ENCODE measurements at regions not wholly inside any gene's neighbourhood (a gene's known extent, or its start where the extent isn't known, plus 50 kb on each side); places are given as distances from the start of the nearest gene placed in this dataset.
"Not testable (repeated sequence)": the region's sequence is repeated elsewhere in the genome, so short reads cannot be mapped to it uniquely, and the experiment has no call there.

DNA sequence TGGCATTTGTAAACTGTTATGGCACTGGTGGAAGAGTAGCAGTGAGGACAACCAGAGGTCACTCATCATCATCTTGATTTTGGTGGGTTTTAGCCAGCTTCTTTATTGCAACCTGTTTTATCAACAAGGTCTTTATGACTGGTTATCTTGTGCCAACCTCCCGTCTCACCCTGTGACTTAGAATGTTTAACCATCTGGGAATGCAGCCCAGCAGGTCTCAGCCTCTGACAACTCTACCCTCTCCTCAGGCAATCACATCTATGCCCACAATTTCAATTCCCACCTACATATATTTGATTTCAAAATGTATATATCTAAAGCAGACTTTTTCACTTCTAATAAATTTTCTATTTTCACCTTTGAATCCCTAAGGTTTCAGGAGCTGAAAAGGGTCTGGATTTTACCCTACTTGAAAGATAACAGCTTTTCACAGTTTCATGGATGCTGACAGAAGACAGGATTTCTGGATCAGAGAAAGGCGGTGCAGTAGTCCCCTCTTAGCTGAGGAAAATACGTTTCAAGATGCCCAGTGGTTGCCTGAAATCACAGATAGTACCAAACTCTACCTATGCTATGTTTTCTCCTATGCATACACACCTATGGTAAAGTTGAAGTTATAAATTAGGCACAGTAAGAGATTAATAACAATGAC is 1171.8 kb downstream of the DIAPH3 start:
- no peak for DNase-seq (ENCODE audit: low read depth)

DNA sequence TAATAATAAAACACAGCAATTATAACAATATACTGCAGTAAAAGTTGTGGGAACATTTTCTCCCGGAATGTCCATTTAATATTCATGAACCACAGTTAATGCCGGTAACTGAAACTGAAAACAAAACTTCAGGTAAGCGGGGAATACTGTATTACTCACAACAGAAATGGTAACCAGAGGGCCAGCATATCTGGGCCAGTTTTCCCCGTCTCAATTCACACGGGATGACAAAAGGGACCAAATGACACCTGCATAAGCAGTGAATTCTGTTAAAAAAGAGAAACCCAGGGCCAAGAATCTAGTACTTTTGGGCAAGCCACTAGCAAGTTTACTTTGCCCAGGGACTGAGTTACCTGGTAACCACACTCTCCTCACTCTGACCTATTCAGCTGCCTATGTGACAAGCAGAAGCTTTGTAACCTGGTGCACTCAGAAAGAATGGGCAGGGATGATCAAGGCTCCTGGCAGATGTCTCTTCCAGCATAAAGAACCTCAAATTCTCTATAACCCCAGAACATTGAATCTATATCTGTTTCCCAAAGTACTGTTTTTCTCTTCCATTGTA is 1171.2 kb downstream of the DIAPH3 start:
- no peak for DNase-seq (ENCODE audit: low read depth)

DNA sequence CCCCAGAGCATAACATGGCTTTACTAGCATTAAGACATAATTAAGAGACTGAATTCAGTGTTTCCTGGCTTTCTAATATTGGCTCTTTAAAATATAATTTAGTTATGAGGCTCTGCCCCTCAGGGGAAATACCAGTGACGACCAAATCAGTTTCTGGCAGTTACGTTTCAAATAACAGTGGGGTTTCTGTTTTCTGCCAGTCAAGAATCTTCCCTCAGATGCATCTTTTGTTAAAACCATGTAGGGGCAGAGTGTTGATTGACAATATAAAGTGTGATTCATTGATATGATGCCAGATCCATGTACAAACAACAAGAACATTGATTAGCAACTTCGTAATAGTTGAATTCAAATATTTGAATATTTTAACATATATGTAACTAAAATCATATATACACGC is 1169.7 kb downstream of the DIAPH3 start:
- DNase-seq (ENCODE audit: low read depth) = no peak

DNA sequence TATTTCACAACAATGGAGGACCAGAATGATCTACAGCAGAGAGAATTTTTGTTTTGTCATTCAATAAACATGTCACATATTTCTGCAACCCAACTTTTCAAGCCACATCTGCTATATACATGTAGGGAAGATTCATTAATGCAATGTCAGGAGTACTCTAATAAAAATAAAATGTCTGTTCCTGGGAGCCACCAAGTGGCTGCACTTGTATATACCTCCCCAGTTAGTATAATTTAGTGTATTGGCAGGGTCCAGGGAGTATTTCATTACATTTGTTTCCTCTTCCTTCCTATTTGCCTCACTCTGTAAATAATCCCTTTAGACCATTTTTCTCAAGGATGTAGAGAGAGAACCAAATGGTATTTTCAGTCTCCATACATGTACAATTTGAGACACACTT is 1169.0 kb downstream of the DIAPH3 start:
- no peak for DNase-seq (ENCODE audit: low read depth)

DNA sequence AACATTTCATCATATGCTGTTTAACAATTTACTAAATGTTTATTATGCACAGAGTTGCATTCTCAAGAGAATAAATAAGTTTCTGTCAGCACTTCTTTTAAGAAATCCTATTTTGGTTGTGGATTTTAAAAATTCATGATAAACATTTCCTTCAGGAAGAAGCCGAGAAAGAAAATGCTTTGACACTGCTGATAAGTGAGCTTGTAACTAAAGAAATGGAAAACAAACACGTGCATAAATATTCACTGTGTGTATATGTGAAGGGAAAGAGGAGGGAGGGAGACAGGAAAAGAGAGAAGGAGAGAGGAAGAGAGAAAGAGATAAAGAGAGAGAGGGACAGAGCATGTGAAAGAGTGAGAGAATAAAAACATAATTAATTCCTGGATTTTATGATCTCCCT is 1165.0 kb downstream of the DIAPH3 start:
- DNase-seq (ENCODE audit: low read depth) = no peak

DNA sequence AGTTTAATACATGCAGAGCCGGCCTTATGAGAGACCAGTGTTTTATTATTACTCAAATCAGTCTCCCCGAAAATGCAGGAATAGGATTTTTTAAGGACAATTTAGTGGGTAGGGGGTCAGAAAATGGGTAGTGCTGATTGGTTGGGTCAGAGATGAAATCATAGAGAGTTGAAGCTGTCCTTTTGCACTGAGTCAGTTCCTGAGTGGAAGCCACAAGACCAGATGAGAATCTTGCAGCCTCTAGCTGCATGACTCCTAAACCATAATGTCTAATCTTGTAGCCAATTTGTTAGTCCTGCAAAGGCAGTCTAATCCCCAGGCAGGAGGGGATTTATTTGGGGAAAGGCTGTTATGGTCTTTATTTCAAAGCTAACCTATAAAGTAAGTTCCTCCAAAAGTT is 1163.9 kb downstream of the DIAPH3 start:
- no peak for DNase-seq (ENCODE audit: low read depth)

DNA sequence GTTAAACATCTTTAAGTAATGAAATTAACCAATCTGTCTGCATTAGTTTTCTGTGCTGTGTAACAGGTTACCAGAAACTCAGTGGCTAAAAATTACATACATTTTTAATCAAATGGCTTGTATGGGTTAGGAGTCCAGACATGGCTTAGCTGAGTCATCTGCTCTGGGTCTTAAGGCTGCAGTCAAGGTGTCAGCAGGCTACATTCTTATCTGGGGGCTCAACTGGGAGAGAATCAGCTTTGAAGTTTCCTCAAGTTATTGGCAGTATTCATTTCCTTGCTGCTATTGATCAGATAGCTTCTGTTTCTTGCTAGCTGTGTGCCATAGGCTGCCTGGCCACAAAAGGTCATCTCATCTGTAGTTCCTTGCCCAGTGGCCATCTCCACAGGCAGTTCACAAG is 1163.0 kb downstream of the DIAPH3 start:
- DNase-seq (ENCODE audit: low read depth) = no peak

DNA sequence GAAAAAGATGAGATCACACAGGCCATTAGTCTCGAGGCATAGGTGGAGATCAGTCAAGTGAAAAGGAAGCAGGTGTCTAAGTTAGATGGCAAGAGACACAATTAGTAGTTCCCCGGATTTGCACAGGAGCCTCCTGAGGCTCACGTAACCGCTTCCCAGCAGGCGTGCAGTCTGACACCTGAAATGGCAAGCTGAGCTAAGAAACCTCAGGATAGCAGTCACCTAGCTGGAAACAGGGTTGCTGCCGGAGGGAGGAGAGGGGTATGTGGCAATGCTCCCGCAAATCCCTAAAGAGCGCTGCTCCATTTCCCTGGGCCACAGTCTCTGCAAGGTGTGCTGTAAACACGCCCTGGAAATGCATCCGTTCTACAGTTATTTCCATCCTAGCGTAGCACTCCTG is 1151.0 kb downstream of the DIAPH3 start:
- no peak for DNase-seq (ENCODE audit: low read depth)

DNA sequence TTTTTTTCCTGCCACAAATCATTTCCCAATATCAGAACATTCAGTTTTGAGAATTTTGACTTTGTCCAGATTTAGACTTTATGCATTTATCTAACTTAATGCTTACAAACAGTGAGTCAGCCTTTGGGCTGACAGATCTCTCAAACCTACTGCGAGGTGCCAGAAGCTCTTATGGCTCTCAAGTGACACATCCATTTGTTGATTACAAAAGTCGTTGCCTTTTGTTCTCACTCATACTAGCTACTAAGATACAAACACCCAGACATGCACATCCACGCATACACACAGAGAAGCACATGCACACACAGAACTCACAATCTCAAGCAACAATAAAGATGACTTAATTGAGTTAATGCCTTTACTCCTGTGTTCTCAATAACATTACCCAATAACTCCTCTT is 1147.5 kb downstream of the DIAPH3 start:
- no peak for DNase-seq (ENCODE audit: low read depth)

DNA sequence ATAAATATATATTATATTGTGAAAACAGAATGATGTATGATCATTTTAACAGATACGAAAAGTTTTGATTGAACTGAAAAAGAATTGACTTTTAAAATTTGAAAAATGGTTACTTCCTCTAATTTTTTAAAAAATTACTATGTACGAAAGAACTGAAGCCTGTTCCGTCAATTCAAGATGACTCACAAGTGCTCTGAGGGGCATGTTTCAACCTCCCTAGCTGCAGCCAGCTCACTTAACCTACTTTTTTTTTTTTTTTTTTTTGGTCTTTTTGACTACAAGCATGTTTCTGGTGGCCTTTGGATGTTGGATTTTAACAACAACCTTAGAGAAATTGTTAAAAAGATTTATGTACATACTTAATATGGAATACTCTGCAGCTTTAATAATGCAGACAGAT is 1139.3 kb downstream of the DIAPH3 start:
- DNase-seq (ENCODE audit: low read depth) = no peak

DNA sequence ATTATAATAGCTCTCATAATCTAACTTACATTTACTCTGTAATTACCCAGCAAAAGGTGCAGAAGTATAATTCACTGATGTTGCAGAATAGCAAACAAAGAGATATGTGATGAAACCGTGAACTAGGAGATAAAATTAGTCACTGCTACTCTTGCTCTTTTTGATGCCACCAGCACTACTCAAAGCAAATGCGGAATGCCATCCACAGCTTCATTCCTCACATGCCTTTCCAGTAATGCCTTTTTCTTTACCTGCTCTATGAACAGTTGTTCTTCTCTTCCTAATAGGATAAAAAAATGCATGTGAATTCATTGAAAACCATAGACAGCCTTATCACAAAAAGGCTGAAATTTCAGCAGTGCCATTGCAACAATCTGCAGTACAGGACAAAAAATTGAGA is 1129.5 kb downstream of the DIAPH3 start:
- no peak for DNase-seq (ENCODE audit: low read depth)

DNA sequence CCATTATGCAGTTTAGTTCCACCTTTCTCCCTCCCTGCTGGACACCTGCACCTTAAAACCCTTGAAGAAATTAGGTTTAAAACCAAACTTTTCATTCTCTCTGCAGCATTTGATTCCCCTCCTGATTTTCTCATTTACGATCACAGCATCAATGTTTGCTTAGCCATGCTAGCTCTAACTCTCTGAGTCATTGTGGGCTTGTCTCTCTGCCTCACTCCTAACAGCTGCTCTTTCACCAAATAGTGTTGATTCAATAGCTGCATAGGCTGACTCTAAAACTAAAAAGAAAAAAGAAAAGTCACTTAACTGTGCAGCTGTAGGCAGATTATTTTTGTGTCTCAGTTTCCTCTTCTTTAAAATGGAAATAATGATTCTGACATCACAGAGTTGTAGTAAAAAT is 1124.9 kb downstream of the DIAPH3 start:
- DNase-seq (ENCODE audit: low read depth) = no peak

DNA sequence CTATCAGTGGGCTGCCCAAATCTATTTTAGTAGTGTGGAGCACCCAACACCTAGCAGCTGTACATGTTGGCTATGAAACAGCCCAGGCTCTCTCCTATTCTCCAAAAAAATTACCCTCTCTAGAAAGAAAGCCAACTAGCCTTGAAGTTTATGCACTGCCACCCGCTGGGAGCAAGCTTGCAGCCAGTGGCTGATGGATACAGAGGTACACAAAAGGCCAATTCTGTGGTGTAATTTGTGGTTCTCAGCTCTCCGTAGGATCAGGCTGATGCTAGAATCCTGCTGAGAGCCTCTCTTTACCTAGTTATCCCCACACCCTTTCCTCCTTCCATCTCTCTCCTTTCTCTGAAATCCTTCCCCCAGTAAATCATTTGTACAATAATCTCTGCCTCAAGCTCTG is 1120.7 kb downstream of the DIAPH3 start:
- DNase-seq (ENCODE audit: low read depth) = no peak

DNA sequence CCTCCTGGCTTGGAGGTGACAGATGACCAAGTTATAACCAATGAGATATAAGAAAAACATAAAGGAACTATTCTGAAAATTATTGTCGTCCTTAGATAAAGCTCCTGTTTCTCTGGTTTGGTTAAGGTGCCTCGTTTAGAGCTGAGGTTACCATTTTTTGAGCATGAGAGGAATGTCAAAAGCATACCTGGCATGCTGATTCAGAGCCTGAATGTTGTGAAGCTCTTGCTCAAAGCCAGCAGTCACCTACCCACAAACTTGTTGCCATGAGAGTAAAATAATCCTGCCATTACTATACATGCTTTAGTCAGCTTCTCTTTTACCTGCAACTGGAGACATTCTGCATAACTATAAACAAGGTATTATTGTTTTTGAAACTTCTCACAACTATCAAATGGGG is 1116.2 kb downstream of the DIAPH3 start:
- no peak for DNase-seq (ENCODE audit: low read depth)

DNA sequence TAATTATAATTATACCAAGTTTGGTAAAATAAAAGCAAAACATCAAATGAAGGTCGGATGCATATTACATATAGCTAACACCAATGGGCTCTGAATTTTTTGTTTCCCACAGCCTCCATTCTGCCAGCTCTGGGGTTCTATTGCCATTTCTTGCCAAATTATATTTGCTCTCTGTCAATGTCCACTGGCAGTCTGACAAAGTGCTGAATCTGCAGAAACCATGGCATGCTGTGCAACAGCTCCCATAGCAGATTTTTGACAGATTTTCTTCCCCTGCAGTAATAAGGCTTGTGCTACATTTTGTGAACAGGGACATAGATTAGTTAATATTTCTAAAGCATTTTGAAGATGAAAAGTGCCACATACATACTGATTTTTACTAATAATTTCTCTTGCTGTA is 1102.1 kb downstream of the DIAPH3 start:
- no peak for DNase-seq (ENCODE audit: low read depth)

DNA sequence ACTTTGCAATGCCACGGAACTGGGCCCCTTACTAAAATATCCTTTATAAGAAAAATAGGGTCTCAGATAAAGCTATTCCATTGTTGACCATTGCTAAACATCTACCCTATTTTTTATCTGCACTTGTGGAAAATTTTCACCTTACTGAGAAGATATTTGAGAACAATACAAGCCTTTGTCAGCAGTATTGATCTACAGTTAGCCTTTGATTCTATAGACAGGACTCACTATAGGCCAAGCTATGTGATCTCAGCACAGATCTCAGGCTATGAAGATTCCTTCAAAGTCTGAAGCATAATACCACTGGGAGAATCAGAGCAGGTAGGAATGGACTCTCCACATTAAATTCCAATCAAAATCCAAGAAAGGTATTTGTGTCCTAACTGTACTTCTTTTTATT is 1099.7 kb downstream of the DIAPH3 start:
- no peak for DNase-seq (ENCODE audit: low read depth)

DNA sequence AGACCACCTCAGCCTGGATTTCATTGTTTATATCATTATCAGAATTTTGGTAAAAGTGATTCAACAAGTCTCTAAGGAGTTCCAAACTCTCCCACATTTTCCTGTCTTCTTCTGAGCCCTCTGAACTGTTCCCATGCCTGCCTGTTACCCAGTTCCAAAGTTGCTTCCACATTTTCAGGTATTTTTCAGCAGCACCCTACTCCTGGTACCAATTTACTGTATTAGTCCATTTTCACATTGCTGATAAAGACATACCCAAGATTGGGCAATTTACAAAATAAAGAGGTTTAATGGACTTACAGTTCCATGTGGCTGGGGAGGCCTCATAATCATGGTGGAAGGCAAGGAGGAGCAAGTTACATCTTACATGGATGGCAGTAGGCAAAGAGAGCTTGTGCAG is 1087.3 kb downstream of the DIAPH3 start:
- DNase-seq (ENCODE audit: low read depth) = not testable (repeated sequence)

DNA sequence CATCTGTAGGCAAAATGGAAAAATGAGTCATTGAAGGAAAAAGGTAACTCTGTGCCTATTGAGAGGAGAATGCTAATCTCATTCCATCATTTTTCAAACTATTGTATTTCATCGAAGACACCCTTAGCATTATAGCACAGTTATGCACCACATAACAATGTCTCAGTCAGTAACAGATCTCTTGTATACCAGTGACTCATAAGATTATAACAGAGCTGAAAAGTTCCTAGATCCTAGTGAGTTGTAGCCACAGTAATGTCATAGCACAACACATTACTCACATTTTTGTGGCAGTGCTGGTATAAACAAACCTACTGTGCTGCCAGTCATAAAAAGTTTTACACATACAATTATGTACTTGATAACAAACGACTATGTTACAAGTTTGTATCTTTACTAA is 1077.6 kb downstream of the DIAPH3 start:
- peak; percentile 60 for DNase-seq (ENCODE audit: low read depth)

DNA sequence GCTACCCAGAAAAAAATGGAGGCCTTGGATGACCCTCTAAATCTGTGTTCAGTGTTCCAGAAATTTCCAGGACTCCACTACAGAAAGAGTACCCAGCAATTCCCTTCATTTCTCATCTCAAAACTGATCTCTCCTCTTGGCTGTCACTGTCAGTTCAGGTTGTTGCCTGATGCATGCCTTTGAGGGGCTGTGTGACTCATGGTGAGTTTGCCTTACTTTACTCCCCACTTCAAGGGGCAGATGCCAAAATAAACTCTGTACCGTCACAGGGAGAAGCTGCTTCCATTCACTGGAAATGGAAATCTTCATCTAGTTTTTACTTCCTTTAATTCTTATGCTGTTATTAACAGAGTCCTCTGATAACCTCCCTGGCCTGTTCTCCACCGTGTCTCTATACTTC is 1075.0 kb downstream of the DIAPH3 start:
- peak; percentile 32 for DNase-seq (ENCODE audit: low read depth)

DNA sequence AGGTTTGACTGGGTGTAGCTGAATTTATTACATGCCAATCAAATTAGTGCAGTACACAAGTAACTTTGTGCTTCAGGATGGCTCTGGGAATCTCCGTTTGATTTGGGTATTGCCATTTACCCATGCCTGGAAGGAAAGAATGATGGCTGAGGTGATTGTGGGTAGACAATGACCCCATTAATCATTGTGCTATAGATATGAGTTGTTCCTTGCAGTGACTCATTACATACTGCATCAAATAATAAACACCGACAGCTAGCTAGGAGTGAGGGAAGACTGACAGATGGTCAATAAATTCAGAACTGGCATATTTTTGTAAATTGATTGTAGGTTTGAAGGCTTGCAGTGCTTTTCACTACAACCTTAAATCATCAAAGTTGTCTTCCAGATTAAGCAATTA is 1069.5 kb downstream of the DIAPH3 start:
- no peak for DNase-seq (ENCODE audit: low read depth)

DNA sequence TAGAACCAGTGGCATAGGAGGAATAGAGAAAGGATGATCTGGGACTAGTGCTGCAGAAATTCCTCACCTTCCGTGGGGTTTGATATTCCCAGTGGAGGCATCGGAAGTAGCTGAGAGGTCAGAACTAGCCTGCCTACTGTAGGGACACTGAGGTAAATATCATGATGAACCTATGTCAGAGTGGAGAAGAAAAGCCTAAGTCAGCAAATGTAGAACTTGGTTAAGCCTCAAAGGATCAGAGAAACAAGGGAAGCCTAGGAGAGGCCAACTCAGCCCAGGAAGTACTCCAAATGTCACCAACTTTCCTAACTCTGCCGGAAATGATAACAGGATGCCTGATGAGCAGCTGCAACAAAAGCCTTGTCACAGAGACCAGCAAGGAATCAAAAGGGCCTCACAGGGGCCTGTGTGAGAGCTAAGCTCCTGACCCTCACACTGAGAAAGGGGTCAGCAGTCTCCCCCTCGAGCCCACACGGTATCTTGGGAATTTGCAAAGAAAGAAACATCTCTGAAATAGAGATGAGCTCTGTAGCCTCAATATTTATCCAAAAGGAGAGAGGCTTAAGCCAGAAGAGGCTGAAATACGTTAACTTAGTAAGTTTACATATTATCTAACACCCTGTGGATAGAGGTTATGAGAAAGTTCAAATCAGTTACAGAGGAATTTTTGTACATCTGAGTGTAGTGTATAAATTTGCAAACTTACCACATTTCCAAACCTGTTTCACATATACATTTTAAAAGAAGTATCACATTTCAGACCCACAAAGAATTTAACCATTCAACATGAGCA is 1064.3 kb downstream of the DIAPH3 start:
- no peak for DNase-seq (ENCODE audit: low read depth)

DNA sequence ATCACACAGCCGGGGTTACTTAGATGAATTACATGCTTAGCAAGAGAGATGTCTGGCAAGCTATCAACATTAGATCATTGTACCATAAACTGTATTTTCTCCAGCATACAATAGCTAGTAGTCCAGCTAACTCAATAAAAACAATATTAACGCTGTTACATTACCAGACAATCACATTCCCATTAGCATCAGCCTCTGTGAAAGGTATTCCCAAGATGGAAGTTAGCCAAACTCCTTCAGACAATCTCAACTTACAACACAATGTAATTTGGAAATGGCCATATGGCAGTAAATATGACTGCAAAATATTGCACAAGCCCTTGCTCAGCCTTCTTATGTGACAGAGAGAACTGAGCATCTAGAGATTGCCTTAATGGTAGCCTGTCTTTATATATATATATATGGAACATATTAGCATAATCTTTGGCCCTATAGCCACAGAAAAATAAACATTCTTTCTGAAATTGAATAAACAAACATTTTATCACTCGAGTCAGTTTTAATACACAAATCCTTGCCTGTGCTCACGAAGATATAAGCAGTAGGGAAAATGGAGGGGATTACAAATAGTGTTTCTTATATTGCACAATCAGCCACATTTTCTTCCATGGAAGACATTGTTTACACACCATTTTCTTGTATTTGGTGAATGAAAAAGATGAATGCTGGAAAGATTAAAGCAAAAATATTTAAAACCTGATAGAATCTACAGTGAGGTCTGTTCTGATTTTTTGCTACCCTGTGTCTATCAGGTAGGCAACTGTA is 1060.5 kb downstream of the DIAPH3 start:
- DNase-seq (ENCODE audit: low read depth) = no peak

DNA sequence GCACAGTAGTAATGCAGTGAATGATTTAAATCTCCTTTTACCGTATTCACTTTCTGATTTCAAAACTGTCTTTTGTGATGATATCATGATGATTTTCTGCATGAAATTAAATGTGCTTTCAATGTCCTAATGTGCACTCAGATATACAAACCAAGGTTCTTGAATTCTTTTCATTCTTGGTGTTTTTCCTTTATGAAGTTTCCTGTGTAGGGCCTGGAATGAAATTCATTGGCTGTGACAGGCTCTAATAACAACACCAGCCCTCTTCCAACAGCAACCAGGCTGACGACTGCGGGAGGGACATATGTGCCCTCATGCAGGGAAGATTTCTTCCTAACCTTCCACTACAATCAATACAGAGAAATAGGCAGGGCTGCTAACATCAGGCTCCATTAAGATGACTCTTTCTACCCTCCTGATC is 1052.0 kb downstream of the DIAPH3 start:
- DNase-seq (ENCODE audit: low read depth) = peak; percentile 73

Data from EH (cell line).